Stimulated activated CD4-positive, alpha-beta T cell treated with anti-CD3 and anti-CD28 coated beads, TNF-alpha, amount 100 ng/mL, for 24 hours (primary cell): ENCODE measurements at regions not wholly inside any gene's neighbourhood (a gene's known extent, or its start where the extent isn't known, plus 50 kb on each side); places are given as distances from the start of the nearest gene placed in this dataset.

Source experiments
- DNase-seq, 3 experiments: peaks; one replicate each; pipeline ENCODE4 v3.0.0-alpha.2; 2020; ENCODE audit warnings: low read depth in 3 of 3

GRCh38 chr12:24143928-24144327 lies 194.5 kb upstream of the SOX5 start:
- no peak for DNase-seq

- no peak for DNase-seq
These were observed 189.6 kb upstream of the SOX5 start for GRCh38 chr12:24139035-24139434.

GRCh38 chr12:24138041-24138440 lies 188.6 kb upstream of the SOX5 start:
- DNase-seq = no peak

- DNase-seq = no peak
These were observed 185.8 kb upstream of the SOX5 start for GRCh38 chr12:24135158-24135850.

GRCh38 chr12:24134092-24134491 lies 184.6 kb upstream of the SOX5 start:
- no peak for DNase-seq

- no peak for DNase-seq
These were observed 183.9 kb upstream of the SOX5 start for GRCh38 chr12:24133384-24133783.

- no peak for DNase-seq
These were observed 178.7 kb upstream of the SOX5 start for GRCh38 chr12:24127919-24128721.

- DNase-seq = no peak
These were observed 175.8 kb upstream of the SOX5 start for GRCh38 chr12:24125280-24125679.

- no peak for DNase-seq
These were observed 172.4 kb upstream of the SOX5 start for GRCh38 chr12:24121911-24122310.

GRCh38 chr12:24118668-24119067 lies 169.2 kb upstream of the SOX5 start:
- DNase-seq = no peak

- DNase-seq = no peak
These were observed 167.1 kb upstream of the SOX5 start for GRCh38 chr12:24116548-24116947.

- DNase-seq = no peak
These were observed 164.2 kb upstream of the SOX5 start for GRCh38 chr12:24113701-24114100.

- no peak for DNase-seq
These were observed 162.1 kb upstream of the SOX5 start for GRCh38 chr12:24111616-24112015.

GRCh38 chr12:24111086-24111485 lies 161.6 kb upstream of the SOX5 start:
- no peak for DNase-seq

- DNase-seq = no peak
These were observed 160.0 kb upstream of the SOX5 start for GRCh38 chr12:24109381-24110039.

- DNase-seq = no peak
These were observed 153.2 kb upstream of the SOX5 start for GRCh38 chr12:24102676-24103075.

GRCh38 chr12:24099576-24099975 lies 150.1 kb upstream of the SOX5 start:
- DNase-seq = no peak

- DNase-seq = no peak
These were observed 145.8 kb upstream of the SOX5 start for GRCh38 chr12:24095245-24095644.

- no peak for DNase-seq
These were observed 140.0 kb upstream of the SOX5 start for GRCh38 chr12:24089510-24089890.

GRCh38 chr12:24088751-24089509 lies 139.5 kb upstream of the SOX5 start:
- DNase-seq = no peak

- no peak for DNase-seq
These were observed 137.8 kb upstream of the SOX5 start for GRCh38 chr12:24087294-24087693.

GRCh38 chr12:24084800-24085199 lies 135.3 kb upstream of the SOX5 start:
- no peak for DNase-seq
